GM12874 (cell line): ENCODE measurements at regions not wholly inside any gene's neighbourhood (a gene's known extent, or its start where the extent isn't known, plus 50 kb on each side); places are given as distances from the start of the nearest gene placed in this dataset.

Experiments used
- CTCF ChIP-seq: IDR thresholded peaks from 2 replicates; pipeline ENCODE4 v1.5.1; 2011; ENCODE audit warnings: low read depth, mild to moderate bottlenecking, control low read depth, low read length, moderate library complexity; ENCODE audit not compliant: insufficient read depth

GRCh38 chr4:127268367-127268766 is 364.4 kb upstream of the INTU start:
- no peak for TF ChIP-seq CTCF

- no peak for TF ChIP-seq CTCF
These were observed 348.5 kb upstream of the INTU start for GRCh38 chr4:127284236-127284635.

- TF ChIP-seq CTCF: no peak
These were observed 341.4 kb upstream of the INTU start for GRCh38 chr4:127291316-127291715.

GRCh38 chr4:127293496-127293895 is 339.3 kb upstream of the INTU start:
- TF ChIP-seq CTCF: no peak

GRCh38 chr4:127304356-127304755 is 328.4 kb upstream of the INTU start:
- TF ChIP-seq CTCF: no peak

- TF ChIP-seq CTCF: no peak
These were observed 324.8 kb upstream of the INTU start for GRCh38 chr4:127307996-127308395.

- TF ChIP-seq CTCF: no peak
These were observed 323.2 kb upstream of the INTU start for GRCh38 chr4:127309369-127310102.
